OCI-LY7 (cell line): ENCODE measurements at regions not wholly inside any gene's neighbourhood (a gene's known extent, or its start where the extent isn't known, plus 50 kb on each side); places are given as distances from the start of the nearest gene placed in this dataset.

Experiments used
- CTCF ChIP-seq: fragments of 200-600 bp; sonication (generic); conservative IDR thresholded peaks from 2 replicates; pipeline ENCODE4 v1.5.1; 2014; ENCODE audit warnings: mild to moderate bottlenecking, antibody characterized with exemption, low read length, moderate library complexity, mixed read lengths
- EZH2phosphoT487 ChIP-seq: fragments of 200-600 bp; sonication (generic); IDR thresholded peaks from 2 replicates; pipeline ENCODE4 v1.6.1; 2018; ENCODE audit warnings: low read depth, borderline replicate concordance, mild to moderate bottlenecking, mixed run types, antibody characterized with exemption, low read length, moderate library complexity, mixed read lengths

GRCh38 chr6:134795001-134795400 is 154.9 kb downstream of the ALDH8A1 start:
- TF ChIP-seq CTCF (no peak), EZH2phosphoT487 (no peak)
